ENCODE measurements at regions not wholly inside any gene's neighbourhood (a gene's known extent, or its start where the extent isn't known, plus 50 kb on each side); places are given as distances from the start of the nearest gene placed in this dataset.

DNA sequence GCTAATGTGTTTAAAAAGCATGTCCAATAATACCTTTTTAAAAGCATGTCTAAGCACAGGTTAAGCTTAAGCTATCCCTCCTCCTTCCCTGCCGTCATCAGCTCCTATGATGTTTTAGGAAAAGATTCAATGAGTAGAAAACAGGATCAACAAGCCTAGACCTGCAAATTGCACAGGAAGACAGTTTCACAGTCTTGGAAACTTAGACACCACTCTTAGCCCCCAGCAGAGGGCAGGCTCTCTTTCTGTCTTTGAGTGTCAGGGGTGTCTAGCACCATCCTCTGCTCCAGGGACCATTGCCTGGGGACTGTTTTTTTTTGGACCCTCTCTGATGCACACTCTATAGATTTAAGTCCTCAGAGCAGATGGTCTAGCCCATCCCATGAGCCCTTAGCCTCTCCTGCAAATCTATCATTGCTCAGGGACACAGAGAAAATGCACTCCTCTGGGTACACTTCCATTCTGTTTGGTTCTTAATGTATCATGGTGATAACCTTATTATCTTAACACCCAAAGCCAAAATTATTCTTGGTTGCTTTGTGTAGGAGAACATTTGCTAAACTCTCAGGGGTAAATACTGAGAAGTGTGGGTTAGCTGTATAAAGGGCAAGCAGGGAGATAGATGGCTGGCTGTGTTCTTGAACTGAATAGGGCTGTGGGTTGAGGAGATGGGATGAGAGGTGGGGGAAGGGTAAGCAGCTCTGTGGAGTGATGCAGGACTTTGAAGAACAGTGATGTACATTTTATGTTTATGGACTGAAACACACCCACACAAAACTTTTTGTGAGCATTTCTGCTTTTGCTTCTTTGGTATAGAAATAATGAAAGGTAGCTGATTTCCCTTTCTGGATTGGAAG lies 259.9 kb upstream of the DDHD1 start:
- H3K9me3 Mint-ChIP-seq: peaks cover 18% of the 10 kb centered on the region
- H3K27me3 Mint-ChIP-seq (ENCODE audit: low read depth, poor library complexity): peaks cover 3% of the 10 kb centered on the region
- peaks cover 19% of the 10 kb centered on the region for H3K36me3 Mint-ChIP-seq (ENCODE audit: low read depth)
- no peak overlapping the region for H3K27ac Mint-ChIP-seq
- DNase-seq: peak; percentile 3
- peaks cover 11% of the 10 kb centered on the region for H3K4me1 Mint-ChIP-seq
- no peak overlapping the region for H3K4me3 Mint-ChIP-seq
- TF ChIP-seq, protein P1, sequence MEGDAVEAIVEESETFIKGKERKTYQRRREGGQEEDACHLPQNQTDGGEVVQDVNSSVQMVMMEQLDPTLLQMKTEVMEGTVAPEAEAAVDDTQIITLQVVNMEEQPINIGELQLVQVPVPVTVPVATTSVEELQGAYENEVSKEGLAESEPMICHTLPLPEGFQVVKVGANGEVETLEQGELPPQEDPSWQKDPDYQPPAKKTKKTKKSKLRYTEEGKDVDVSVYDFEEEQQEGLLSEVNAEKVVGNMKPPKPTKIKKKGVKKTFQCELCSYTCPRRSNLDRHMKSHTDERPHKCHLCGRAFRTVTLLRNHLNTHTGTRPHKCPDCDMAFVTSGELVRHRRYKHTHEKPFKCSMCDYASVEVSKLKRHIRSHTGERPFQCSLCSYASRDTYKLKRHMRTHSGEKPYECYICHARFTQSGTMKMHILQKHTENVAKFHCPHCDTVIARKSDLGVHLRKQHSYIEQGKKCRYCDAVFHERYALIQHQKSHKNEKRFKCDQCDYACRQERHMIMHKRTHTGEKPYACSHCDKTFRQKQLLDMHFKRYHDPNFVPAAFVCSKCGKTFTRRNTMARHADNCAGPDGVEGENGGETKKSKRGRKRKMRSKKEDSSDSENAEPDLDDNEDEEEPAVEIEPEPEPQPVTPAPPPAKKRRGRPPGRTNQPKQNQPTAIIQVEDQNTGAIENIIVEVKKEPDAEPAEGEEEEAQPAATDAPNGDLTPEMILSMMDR (IDR thresholded peaks at IDR 0.05): peak; percentile 50

DNA sequence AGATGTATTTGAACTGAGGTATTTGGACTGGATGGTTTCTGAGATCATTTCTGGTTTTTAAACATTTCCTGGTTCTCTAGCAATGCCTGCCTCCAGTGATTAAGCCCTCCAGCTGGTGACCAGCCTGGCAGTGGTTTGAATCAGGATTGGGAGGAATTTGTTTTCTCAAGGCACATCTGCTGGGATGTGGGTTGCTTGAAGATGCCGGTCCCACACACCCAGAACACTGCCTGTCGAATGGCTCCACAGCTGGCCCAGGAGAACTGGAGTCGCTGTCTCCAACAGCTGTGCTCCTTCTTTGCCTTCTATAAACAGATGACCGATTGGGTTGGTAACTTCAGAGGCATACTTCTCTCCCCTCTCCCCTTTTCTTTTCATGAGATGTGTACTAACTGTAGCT lies 258.0 kb upstream of the DDHD1 start:
- Mint-ChIP-seq H3K27ac (peak overlapping the region; percentile 20), H3K9me3 (peaks cover under 1% of the 10 kb centered on the region), H3K4me3 (no peak overlapping the region), H3K36me3 (ENCODE audit: low read depth) (no peaks in the 10 kb centered on the region), H3K27me3 (ENCODE audit: low read depth, poor library complexity) (peaks cover 3% of the 10 kb centered on the region), H3K4me1 (peaks cover 15% of the 10 kb centered on the region)
- DNase-seq: no peak
- TF ChIP-seq, protein P1 (IDR thresholded peaks at IDR 0.05): no peak

DNA sequence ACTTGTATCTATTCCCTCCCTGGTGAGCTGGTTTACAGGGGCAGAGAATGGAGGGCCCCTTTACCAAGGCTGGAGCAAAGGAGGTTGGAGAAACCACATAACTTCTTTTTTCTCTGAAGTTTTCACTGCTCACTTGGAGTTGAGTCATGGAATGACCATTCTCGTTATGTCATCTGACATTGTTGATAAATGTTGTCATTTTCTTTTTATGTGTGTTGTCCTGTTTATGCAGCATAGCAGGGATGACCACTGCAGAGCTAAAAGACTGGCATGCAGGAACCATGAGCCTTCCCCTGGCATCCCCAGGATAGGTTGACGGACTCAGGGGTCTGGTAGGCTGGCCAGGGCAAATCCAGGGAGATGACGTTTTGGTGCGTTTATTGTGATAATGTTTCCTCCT lies 256.8 kb upstream of the DDHD1 start:
- no peaks in the 10 kb centered on the region for H3K9me3 Mint-ChIP-seq
- TF ChIP-seq, protein P1 (IDR thresholded peaks at IDR 0.05): no peak
- no peak overlapping the region for H3K4me3 Mint-ChIP-seq
- H3K4me1 Mint-ChIP-seq: peaks cover 15% of the 10 kb centered on the region
- H3K36me3 Mint-ChIP-seq (ENCODE audit: low read depth): no peaks in the 10 kb centered on the region
- DNase-seq: no peak
- H3K27ac Mint-ChIP-seq: no peak overlapping the region
- H3K27me3 Mint-ChIP-seq (ENCODE audit: low read depth, poor library complexity): peaks cover 3% of the 10 kb centered on the region

DNA sequence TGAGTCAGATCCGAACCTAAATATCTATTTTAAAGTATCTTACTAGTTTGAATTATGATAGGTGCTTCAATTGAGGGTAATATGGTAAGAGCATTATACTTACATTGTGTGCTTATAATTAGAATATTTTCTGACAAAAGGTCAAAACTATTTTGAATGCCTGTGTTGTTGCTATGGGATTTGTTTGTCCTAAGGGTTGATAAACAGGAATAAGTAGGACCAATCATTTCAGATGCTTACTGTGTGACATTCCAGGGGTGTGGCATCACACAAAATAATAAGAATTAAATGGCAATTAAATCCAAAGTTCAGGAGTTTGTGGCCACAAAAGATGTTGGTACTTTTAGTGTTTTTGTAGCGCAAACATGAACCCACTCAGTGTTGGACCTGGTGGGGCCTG lies 256.2 kb upstream of the DDHD1 start:
- H3K36me3 Mint-ChIP-seq (ENCODE audit: low read depth): no peaks in the 10 kb centered on the region
- TF ChIP-seq, protein P1 (IDR thresholded peaks at IDR 0.05): no peak
- H3K9me3 Mint-ChIP-seq: no peaks in the 10 kb centered on the region
- peaks cover 3% of the 10 kb centered on the region for H3K27me3 Mint-ChIP-seq (ENCODE audit: low read depth, poor library complexity)
- no peak overlapping the region for H3K4me3 Mint-ChIP-seq
- H3K27ac Mint-ChIP-seq: no peak overlapping the region
- peaks cover 15% of the 10 kb centered on the region for H3K4me1 Mint-ChIP-seq
- DNase-seq: no peak

DNA sequence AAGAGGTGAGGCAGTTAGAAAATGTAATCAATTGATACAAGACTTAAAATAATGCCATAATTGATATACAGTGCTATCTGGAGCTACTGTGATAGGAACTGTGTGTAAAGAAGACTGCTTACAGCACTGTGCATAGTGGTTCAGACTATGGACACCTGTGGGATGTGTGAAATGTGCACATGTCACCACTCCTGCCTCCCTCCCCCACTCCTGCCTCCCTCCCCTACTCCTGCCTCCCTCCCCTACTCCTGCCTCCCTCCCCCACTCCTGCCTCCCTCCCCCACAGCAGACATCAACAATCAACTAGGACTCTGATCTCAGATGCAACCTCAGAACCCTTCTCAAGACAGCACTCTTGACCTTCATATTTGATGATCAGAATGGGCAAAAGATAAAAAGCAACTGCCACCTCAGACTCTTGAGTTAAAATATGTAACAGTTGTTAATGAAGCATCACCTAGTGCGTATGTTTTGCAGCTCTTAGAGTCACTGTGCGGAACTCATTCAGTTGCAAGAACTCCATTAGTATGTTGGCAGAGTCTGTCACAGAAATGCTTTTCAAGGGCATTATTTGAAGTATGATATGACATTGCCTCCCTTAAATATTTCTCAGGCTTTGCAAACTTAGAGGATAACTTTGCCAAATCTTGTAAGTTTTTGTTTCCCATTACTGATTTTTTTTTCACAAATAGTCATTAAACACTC lies 255.2 kb upstream of the DDHD1 start:
- Mint-ChIP-seq H3K9me3 (no peaks in the 10 kb centered on the region), H3K27ac (no peak overlapping the region), H3K27me3 (ENCODE audit: low read depth, poor library complexity) (peaks cover 3% of the 10 kb centered on the region), H3K4me3 (no peak overlapping the region), H3K36me3 (ENCODE audit: low read depth) (no peaks in the 10 kb centered on the region), H3K4me1 (peaks cover 15% of the 10 kb centered on the region)
- TF ChIP-seq, protein P1 (IDR thresholded peaks at IDR 0.05): no peak
- no peak for DNase-seq
